HuH-7 (cell line): ENCODE measurements at regions not wholly inside any gene's neighbourhood (a gene's known extent, or its start where the extent isn't known, plus 50 kb on each side); places are given as distances from the start of the nearest gene placed in this dataset.

ENCODE experiments used
- DNase-seq: peaks from one replicate; pipeline ENCODE4 v3.0.0; 2011; ENCODE audit warnings: low spot score

DNA sequence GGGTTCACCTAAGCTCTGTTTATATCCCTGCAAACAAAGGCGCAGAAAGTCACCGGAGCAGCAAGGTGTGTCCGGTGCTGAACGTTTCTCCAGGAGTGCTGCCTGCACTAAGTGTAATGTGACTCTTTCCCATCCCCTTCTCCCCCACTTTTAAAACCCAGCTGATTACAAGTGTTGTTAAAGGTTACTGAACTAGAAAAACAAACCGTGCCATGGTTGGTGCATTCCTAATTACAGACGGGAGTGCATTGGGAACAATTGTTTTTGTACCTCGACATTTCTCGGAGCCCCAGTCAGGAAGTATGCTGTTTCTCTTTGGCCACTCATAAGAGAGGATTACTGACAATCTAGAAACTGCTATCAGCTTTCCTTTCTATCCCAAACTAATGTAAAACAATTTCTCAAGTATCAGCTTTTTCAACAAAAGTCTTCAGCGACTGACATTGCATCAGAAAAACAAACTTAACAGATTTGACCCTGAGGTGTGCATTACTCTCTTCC lies 441.0 kb upstream of the SALL1 start:
- DNase-seq: no peak

DNA sequence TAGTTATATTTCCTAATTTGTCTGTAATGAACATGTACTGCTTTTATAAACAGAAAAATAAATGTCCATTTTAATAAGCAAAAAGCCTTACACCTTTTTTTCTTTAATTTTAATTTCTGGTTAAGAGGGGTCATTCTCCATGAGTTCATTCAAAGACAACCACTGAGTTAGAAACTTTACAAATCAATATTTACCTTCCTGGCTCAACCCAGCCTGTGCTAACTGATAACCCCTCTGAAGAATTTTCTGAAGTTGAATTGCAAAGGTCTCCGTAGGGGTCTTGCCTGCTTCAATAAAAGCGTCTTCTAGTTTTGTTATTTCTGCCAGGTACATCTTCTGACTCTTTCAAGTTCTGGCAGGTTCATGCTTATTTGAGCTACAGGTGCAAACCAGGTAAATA lies 440.4 kb upstream of the SALL1 start:
- no peak for DNase-seq

DNA sequence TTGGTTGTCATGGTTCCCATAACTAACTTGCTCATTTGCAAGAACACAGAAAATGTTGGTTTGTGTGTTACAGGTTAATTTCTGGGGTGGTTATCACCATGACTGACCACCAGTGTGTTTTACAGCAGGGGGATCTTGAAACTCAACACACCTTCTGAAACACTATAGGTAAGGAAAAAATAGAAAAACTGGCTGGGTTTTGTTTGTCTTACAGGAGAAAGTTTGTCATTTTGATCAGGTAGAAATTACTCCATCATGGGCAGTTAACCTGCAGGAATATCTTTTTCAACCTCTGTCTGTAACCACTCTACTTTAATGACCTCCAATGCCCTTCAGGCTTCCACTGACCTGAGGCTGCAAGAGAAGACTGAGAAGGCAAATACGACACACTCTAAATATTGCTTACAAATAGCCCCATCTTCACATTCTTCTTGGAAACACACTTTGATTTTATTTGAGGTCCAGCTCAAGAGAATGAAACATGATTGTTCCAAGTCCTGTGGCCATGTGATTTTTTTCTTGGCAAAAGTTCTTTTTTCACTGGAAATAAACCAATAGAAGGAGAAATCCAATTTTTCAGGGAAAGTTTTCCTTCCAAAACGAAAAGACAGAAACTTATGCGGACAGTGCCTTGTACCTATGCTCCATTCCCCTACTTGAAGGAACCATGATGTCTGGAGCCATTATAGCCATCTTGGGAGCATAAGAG lies 428.7 kb upstream of the SALL1 start:
- DNase-seq: no peak

DNA sequence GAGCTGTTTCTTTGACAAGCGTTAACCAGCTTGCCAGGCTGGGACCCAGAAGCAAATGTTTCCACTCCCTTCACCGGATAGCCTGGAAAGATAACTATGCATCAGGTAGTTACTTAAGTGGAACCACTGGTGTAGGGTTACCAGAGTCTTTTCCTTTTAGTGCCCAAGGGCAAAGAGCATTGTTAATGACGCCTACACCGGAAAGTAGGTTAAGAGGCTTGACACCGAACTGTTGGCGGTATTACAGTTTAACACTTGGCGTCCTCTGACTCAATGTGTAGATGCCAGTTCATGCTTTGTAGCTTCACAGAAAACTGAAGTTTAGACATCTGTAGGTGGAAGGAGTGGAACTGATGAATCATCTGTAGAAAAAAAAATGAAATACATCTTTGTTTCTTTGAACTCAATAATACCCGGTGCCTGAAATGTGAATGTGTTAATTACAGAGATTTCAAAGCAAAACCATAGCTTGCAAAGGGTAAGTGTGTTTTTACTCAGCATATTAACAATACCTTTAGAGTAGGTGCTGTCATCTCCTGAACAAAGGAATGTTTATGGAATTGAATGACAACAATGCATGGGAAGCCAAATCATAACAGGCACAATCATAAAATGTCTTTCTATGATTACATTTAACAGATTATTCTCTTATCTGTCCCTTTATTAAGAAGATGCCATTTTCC lies 426.7 kb upstream of the SALL1 start:
- DNase-seq: no peak

DNA sequence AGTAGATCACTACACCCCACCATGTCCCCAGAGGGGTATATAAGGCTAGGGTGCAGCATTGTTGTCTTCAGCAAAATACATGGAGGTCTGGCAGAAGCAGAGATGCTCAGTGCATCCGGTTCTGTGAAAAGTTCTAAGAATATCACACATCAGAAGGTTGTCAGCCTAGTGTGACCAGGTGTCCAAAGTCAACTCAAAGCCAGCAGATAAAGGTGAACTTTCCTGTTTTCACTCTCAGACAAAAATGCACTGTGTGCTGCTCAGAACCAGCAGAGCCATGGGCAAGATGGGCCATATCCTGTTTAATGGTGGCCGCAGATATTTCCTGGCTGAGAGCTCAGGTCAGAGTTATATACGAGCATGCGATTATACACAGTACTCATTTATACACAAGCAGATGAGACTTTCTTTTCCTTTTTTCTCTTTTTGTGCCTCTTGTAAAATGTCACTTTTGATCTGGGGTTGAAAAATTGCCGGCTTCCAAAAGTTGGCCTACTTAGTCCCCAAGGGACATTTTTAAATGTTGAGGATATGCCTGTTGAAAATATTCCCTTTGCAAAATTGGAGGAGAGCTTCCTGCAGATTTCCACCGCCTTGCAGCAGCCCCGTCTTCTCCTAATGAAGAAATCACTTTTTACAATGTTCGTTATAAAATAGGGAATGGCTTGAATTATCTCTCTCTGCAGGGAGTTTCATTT lies 425.6 kb upstream of the SALL1 start:
- no peak for DNase-seq

DNA sequence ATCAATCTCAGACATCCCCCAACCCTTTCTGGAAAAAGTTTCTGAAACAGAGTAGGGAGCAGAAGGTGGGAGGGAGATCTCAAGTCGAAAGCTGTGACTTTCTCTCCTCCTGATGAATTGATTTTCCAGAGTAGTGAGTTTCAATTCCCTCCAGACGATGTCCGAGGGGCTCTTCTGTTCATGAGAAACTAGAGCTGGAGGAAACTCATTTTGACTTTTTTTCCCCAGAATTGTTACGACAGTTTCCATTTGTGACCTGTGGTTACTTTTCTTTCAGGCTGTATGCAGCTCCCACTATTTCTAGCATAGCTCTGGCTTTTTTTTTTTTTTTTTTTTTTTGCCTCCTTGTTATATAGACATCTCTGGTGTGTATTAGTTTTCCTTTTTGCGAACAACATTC lies 422.1 kb upstream of the SALL1 start:
- DNase-seq: no peak

DNA sequence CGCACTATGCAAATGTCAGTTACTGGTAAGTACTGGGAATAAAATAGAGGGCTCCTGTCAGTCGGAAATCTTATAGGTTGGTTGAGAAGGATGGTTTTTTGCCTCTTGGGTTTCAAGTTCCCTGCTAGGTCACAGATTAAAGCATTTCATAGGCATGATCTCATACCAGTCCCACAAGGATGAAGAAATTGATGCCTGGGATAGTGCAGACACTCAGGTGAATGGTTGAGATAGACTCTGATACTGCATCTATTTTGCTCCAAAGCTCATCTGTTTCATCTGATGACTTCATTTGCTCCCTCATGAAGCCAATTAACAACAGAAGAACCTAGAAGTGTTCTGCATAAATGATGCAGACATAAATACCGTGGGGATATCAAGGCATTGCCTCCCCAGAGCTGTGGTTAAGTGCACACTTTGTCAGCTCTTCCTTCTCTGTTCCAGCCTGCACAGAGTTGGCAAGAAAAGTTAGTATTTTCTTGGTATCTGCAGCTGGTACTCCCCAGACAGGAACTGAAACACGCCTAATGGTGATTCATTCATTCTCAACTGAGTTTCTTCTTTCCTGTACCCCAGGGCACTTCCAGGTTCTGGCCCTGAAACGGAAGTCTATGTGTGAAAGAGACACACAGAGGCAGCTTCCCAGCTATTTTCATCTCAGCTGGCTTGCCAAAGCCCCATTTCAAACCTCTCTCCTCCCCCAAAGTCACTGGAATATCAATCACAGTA lies 418.3 kb upstream of the SALL1 start:
- no peak for DNase-seq

DNA sequence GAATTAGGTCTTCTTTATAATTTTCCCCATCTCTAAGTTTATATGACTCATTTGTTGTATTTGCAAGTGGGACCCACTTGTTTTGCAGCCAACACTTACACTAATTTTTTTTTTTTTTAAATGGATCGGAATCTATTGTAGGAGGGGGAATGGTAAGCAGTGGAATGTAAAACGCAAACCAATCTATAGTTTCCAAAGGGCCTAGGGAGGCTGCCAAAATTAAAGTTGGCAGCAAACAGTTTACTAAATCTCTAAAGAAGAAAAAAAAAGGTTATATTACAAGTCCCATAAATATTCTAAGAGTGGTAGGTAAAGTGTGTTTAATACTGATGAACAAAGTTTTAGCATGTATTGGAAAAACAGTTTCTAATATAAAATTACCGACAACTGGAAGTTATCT lies 416.8 kb upstream of the SALL1 start:
- DNase-seq: no peak

DNA sequence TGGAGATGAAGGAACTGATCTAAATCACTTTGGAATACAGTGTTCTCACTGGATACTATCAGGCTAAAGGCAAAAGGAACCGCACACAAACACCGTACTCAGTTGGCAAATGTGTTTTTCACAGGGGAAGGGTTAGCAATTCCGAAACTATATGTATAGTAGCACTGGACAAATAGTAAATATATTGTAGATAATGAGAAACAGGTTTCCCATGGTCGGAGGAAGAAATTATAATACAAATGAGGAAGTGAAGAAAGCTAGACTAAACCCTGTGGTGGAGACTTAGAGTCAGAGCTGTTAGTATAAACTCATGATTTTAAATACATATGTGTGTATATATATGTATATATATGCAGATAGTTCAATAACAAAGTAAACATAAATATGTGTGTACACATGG lies 414.1 kb upstream of the SALL1 start:
- no peak for DNase-seq

DNA sequence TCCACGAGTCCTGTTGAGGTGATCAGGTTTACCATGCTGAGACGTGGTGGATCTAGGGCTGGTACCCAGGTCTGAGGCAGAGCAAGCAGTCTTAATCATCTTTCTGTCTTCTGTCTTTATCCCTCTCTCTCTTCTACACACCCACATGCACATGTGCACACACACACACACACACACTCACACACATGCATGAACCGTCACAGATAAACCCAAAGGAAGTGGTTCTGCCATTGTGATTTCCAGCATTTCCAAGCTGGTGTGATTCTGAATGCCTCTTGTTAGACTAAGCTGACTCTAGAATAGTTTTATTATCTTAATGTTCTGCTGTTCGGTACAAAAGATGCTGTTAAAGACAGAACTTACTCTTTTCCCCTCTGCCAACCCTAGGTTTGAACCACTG lies 411.8 kb upstream of the SALL1 start:
- DNase-seq: no peak

DNA sequence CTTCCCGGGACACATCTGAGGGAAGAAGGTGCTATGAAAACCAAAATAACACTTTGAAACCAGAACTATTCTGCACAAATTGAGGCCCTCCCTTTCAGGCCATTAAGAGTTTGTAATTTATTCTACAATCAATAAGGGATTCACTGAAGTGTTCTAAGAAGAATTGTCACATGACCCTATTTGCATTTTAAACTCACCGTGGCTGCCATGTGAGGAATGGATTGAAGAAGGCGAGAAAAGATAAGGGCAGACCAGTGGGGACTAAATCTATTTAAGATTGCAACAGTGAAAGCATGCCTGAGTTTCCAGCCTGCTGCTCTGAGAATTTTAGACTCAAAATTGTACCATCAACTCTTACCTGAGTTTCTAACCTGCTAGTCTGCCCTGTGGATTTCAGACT lies 408.8 kb upstream of the SALL1 start:
- no peak for DNase-seq

DNA sequence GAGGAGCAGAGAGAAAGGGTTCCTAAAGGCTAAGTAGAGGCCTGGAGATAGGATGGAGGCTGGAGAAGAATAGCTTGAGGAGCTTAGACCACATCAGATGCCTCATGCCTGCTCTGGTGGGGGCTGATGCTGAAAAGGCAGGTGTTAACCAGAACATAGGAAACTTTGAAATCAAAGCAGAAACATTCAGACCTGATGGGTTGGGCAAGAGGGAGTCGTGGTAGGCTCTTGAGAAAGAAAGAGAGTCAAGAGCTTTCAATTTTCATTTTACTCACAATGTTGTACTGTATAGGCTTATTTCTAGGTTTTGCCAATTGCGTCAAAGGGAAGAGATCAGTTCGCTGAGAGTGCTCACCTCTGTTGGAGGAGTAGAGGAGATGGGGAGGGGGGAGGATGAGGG lies 406.6 kb upstream of the SALL1 start:
- DNase-seq: no peak

DNA sequence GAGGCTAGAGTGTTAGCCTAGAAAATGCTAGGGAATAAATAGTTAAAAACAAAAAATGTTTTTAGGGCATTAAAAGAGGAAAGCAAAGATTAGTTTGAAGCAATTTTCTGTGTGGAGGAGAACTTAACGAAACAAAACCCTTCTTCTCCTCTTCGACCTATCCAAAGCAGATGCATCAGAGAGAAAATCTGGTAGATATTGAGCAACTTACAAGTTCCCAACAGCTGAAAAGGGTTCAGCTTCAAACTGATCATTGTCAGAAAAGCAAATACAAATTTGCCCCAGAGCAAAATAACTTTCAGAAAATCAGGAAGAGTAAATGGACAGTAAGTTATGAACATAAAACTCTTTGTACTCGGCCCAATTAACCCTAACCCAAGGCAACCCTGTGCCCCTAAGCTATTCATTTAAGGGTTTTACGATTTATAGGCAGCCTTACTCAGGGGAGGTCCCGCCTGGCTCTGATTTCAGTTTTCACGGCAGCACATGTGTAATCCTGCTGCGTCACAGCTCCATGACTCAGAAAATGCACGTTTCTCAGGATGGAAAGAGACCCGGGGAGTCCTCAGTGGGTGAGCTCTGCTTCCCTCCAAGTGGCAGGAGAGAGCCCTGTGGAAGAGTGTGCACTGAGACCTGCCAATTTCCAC lies 405.7 kb upstream of the SALL1 start:
- DNase-seq: no peak

DNA sequence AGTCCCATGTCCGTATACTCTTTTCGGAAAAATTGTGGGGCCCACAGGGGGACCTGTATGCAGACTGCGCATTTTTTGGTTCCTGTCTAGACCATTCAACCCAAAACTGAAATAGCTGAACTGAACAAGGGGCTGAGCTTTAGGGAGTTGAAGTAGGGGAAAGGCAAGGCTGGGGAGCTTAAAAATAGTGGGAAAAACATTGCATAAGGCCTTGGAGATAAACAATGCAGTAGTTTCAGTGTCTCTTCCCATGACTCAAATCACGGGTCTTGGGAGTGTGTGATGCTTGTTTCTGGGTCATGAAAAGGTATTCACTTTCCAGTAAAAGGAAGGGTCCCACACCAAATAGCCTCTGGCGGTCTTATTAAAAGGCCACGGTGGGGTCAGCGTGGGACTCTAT lies 402.8 kb upstream of the SALL1 start:
- DNase-seq: no peak

DNA sequence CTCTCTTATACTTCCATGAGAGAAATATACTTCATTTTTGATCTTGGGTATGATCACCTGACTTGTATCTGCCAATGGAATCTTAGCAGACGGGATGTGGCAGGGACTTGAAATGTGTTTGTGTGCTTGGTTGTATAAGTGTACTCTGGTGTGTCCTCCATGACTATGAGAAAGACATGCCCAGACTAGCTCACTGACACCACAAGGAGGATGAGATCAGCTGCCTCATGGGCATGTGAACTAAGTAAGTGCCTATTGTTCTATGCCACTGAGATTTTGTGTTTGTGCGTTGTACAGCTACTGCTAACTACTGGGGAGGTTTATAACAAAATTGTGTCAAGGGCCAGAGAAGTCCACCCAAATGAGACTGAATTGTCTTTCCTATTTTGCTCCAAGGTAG lies 402.2 kb upstream of the SALL1 start:
- DNase-seq: no peak

DNA sequence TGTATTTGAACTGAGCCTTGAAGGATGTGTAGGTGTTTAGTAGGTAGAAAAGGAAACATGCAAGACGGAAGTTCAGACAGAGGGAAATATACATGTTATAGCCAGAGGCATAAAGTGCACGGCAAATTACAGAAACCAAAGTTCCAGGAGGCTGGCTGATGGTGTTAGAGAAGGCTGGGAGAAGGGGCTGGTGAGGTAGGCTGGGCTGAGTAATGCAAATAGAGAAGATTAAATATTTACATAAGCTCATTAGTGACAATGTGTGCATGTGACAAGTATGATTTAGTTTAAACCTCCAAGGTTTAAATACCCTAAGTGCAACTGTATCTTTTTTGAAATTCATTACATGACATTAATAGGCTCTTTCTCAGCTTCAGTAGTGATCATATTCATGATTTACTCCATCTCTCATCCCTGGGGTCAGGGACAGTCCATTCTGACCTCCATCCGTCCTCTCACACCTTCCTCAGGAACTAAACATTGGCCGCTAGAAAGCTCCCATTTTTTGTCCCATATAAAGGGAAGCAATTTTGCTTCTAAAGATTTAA lies 399.8 kb upstream of the SALL1 start:
- no peak for DNase-seq

DNA sequence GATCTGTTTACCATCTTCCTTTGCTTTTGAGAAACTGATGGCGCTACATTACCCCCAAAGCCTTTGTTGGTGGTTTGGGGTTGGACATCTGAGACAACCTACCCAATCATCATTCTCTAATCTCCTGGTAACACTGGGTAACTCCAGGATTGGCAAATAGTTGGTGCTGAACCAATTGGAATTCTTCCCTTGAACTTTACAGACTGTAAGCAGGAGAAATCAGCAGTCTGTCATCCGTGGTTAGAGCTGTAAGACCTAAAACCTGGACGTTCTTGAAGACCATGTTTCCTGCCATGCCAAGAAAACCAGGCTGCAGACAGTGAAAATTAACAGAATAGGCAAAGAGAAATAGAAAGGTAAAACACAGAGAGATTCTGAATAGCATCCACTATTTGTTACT lies 398.8 kb upstream of the SALL1 start:
- DNase-seq: no peak

DNA sequence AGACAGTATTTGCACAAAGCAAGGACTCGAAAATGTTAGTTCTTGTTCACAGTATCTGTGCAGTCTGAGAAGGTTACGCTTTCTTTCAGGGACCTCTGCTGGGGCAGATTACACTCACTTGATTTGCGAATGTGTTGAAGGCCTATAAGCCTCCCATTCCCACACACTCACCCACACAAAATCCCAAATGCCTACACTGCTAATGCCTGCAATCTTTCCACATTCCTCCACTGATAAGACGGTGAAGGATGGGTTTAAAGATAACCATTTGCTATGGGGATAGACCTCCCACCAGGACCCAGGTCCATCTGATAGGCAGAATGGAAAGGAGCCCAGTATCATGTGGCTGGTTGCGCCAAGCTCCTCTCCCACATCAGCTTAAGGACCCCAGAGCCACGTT lies 394.9 kb upstream of the SALL1 start:
- DNase-seq: no peak

DNA sequence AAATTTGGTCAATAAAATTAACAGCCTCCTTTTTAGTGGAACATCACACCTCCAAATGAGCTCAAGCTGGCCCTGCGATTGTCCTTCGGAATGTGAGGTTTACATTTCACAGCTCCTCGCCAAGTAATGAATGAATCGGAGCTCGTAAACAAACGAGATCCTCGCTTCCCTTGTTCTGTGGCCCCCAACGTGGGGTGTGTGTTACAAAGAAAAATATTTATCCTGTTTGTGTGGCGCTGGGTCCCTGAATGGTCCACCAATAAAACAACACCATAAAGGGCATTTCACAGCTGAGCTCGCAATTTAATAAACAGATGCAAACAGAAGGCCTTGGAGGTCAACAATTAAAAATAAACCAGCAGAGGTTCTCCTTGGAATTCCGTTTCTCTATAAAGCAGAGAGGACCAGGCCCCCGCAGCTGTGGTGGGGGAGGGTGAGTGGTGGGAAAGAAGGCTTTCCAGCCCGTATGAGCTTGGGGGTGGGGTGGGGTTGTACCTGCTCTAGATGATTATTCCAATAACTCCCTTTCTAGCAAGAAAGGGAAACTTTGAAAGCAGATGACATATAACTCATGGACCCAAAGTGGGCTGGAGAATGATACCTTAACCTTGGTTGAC lies 393.9 kb upstream of the SALL1 start:
- no peak for DNase-seq

DNA sequence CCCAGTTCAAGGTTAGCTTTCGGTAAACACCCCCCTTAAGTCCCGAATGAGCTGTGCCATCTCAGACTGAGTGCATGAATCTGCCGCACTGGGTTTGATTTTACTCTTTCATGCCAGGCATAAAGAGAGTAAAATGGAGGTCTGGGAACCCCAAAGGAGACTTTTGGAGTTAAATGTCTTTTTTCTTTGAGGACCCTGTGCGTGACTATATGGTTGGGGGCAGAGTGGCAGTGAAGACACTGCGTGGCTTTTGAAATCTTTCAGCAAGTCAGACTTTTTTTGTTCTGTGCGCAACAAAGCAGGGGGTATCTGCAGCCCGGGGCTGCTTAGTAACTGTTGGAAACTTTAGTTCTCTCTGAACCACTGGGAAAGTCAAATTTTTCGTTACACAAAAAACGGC lies 392.9 kb upstream of the SALL1 start:
- DNase-seq: no peak
